ENCODE measurements at regions not wholly inside any gene's neighbourhood (a gene's known extent, or its start where the extent isn't known, plus 50 kb on each side); places are given as distances from the start of the nearest gene placed in this dataset.

GRCh38 chr6:169960521-169960885 lies 209.1 kb downstream of the ERMARD start:
- DNase-seq (ENCODE audit: low read depth), result no peak
- no peak for TF ChIP-seq CTCF (conservative IDR thresholded peaks at IDR 0.05; ENCODE audit: low read depth, low read length)
- no peak overlapping the region for H3K4me3 ChIP-seq (ENCODE audit: low read length)

GRCh38 chr6:169960003-169960344 lies 208.6 kb downstream of the ERMARD start:
- DNase-seq (ENCODE audit: low read depth), result no peak
- no peak overlapping the region for H3K4me3 ChIP-seq (ENCODE audit: low read length)
- TF ChIP-seq CTCF (conservative IDR thresholded peaks at IDR 0.05; ENCODE audit: low read depth, low read length), result no peak

- no peak for TF ChIP-seq CTCF (conservative IDR thresholded peaks at IDR 0.05; ENCODE audit: low read depth, low read length)
- DNase-seq (ENCODE audit: low read depth), result no peak
- H3K4me3 ChIP-seq (ENCODE audit: low read length), result no peak overlapping the region
These were observed 207.9 kb downstream of the ERMARD start for GRCh38 chr6:169959136-169960002.

GRCh38 chr6:169958510-169958909 lies 207.1 kb downstream of the ERMARD start:
- TF ChIP-seq CTCF (conservative IDR thresholded peaks at IDR 0.05; ENCODE audit: low read depth, low read length), result no peak
- no peak for DNase-seq (ENCODE audit: low read depth)
- H3K4me3 ChIP-seq (ENCODE audit: low read length), result no peak overlapping the region

GRCh38 chr6:169957351-169957963 lies 206.0 kb downstream of the ERMARD start:
- TF ChIP-seq CTCF (conservative IDR thresholded peaks at IDR 0.05; ENCODE audit: low read depth, low read length), result no peak
- H3K4me3 ChIP-seq (ENCODE audit: low read length), result no peak overlapping the region
- DNase-seq (ENCODE audit: low read depth), result no peak

GRCh38 chr6:169956580-169956979 lies 205.2 kb downstream of the ERMARD start:
- no peak for TF ChIP-seq CTCF (conservative IDR thresholded peaks at IDR 0.05; ENCODE audit: low read depth, low read length)
- no peak overlapping the region for H3K4me3 ChIP-seq (ENCODE audit: low read length)
- no peak for DNase-seq (ENCODE audit: low read depth)

Measured in retinal pigment epithelial cell (primary cell).